ENCODE measurements at regions not wholly inside any gene's neighbourhood (a gene's known extent, or its start where the extent isn't known, plus 50 kb on each side); places are given as distances from the start of the nearest gene placed in this dataset.

DNA sequence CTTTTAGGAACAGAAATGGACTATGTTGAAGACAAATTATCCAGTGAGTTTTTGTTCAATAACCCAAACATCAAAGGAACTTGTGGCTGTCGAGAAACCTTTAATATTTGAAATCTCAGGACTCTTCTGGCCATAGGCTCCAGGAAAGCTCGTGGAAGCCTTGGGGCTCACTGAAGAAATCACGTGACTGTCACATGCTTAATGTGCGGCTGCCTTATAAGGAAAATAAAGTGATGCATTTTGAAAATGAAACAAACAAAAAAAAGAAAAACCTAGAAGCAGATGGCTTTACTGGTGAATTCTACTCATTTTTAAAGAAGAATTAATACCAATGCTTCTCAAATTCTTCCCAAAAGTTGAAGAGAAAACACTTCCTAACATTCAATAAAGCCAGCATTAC is 228.4 kb upstream of the RAB4A start:
- no peak overlapping the region for H3K27ac ChIP-seq (ENCODE audit: low read length)
- H3K27me3 ChIP-seq (ENCODE audit: control insufficient read depth, insufficient read depth, low read length), result no peaks in the 10 kb centered on the region
- H3K4me3 Mint-ChIP-seq, result no peak overlapping the region
- H3K4me3 ChIP-seq (ENCODE audit: low read length), result no peak overlapping the region
- intact Hi-C loops (cut with micrococcal nuclease), result no loop called here
- no peak overlapping the region for H3K27ac Mint-ChIP-seq
- ATAC-seq (no peak), DNase-seq (no peak)
- H3K36me3 Mint-ChIP-seq, result peaks cover 10% of the 10 kb centered on the region
- TF ChIP-seq, protein P1, sequence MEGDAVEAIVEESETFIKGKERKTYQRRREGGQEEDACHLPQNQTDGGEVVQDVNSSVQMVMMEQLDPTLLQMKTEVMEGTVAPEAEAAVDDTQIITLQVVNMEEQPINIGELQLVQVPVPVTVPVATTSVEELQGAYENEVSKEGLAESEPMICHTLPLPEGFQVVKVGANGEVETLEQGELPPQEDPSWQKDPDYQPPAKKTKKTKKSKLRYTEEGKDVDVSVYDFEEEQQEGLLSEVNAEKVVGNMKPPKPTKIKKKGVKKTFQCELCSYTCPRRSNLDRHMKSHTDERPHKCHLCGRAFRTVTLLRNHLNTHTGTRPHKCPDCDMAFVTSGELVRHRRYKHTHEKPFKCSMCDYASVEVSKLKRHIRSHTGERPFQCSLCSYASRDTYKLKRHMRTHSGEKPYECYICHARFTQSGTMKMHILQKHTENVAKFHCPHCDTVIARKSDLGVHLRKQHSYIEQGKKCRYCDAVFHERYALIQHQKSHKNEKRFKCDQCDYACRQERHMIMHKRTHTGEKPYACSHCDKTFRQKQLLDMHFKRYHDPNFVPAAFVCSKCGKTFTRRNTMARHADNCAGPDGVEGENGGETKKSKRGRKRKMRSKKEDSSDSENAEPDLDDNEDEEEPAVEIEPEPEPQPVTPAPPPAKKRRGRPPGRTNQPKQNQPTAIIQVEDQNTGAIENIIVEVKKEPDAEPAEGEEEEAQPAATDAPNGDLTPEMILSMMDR (IDR thresholded peaks at IDR 0.05), result no peak
- peaks cover 37 to 62% of the 10 kb centered on the region in 2 donors for H3K27me3 Mint-ChIP-seq (ENCODE audit: low read depth in 2 of 2)
- no peaks in the 10 kb centered on the region for H3K9me3 Mint-ChIP-seq
- no peaks in the 10 kb centered on the region for H3K9me3 ChIP-seq (ENCODE audit: control insufficient read depth, insufficient read depth, low read length)
- no peaks in the 10 kb centered on the region for H3K4me1 ChIP-seq (ENCODE audit: control insufficient read depth, insufficient read depth, low read length)
- no peaks in the 10 kb centered on the region for H3K36me3 ChIP-seq (ENCODE audit: control insufficient read depth, insufficient read depth, low read length)
- peaks cover 6 to 7% of the 10 kb centered on the region in 2 donors for H3K4me1 Mint-ChIP-seq
- WGBS (ENCODE audit: insufficient coverage), result 85% methylated on average over 4 of the region's 4 CpGs

DNA sequence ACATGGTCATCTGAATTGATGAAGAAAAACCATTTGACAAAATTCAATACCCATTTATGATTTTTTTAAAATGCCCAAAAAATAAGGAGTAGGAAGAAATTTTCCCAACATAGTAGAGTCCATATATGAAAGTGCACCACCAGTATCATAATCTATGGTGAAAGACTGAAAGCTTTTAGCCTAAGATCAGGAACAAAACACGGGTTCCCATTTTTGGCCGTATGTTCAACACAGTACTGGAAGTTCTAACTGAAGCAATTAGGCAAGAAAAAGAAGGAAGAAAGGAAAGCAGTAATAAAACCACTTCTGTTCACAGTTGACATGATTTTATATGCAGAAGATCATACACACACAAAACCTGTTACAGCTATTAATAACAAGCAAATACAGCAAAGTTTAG is 227.8 kb upstream of the RAB4A start:
- Histone ChIP-seq H3K4me3 (ENCODE audit: low read length) (no peak overlapping the region), H3K9me3 (ENCODE audit: control insufficient read depth, insufficient read depth, low read length) (no peaks in the 10 kb centered on the region), H3K27me3 (ENCODE audit: control insufficient read depth, insufficient read depth, low read length) (no peaks in the 10 kb centered on the region), H3K36me3 (ENCODE audit: control insufficient read depth, insufficient read depth, low read length) (no peaks in the 10 kb centered on the region), H3K27ac (ENCODE audit: low read length) (no peak overlapping the region), H3K4me1 (ENCODE audit: control insufficient read depth, insufficient read depth, low read length) (no peaks in the 10 kb centered on the region)
- ATAC-seq (no peak), DNase-seq (no peak)
- intact Hi-C loops (cut with micrococcal nuclease), result no loop called here
- Mint-ChIP-seq H3K4me1 (peaks cover 6 to 7% of the 10 kb centered on the region in 2 donors), H3K27me3 (ENCODE audit: low read depth in 2 of 2) (peaks cover 37 to 62% of the 10 kb centered on the region in 2 donors), H3K27ac (no peak overlapping the region), H3K4me3 (no peak overlapping the region), H3K9me3 (no peaks in the 10 kb centered on the region), H3K36me3 (peaks cover 10% of the 10 kb centered on the region)
- TF ChIP-seq, protein P1 (IDR thresholded peaks at IDR 0.05), result no peak
- WGBS (ENCODE audit: insufficient coverage), result 42% methylated on average over 2 of the region's 2 CpGs

DNA sequence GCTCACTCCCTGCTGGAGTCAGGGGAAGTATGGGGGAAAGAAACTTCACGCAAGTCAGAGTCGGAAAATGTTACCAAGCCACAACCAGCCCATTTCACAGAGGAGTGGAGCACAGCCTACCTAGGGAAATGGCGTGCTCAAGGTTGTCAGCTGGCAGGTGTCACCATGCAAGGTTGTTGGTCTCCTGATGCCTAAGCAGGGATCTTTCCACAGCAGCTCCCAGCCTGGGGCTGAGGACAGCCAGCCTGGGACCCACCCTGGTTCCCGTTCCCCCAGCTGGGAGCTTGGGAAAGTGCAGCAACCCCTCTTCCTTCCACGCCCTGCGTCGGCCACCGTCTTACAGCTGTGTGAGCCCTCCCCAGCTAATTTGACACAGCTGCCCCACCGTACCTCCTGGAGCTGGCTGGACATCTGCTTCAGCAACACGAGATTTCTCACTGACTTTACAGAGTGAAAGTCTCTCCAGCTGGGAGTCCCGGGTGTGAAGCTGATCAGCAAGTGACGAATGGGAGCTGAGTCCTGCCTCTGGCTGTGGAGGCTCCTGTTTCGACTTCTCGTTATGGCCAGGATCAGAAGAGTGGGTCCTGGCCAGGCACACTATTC is 224.6 kb upstream of the RAB4A start:
- H3K9me3 Mint-ChIP-seq, result no peaks in the 10 kb centered on the region
- TF ChIP-seq, protein P1 (IDR thresholded peaks at IDR 0.05), result no peak
- 93% methylated on average over 14 of the region's 14 CpGs for WGBS (ENCODE audit: insufficient coverage)
- no peak overlapping the region for H3K27ac ChIP-seq (ENCODE audit: low read length)
- ATAC-seq (no peak), DNase-seq (no peak)
- H3K27ac Mint-ChIP-seq, result no peak overlapping the region
- H3K27me3 ChIP-seq (ENCODE audit: control insufficient read depth, insufficient read depth, low read length), result no peaks in the 10 kb centered on the region
- peaks cover 6% of the 10 kb centered on the region for H3K36me3 Mint-ChIP-seq
- no peaks in the 10 kb centered on the region for H3K9me3 ChIP-seq (ENCODE audit: control insufficient read depth, insufficient read depth, low read length)
- H3K4me1 Mint-ChIP-seq, result peaks cover 0 to 7% of the 10 kb centered on the region in 2 donors
- H3K27me3 Mint-ChIP-seq (ENCODE audit: low read depth in 2 of 2), result peaks cover 25 to 59% of the 10 kb centered on the region in 2 donors
- no peak overlapping the region for H3K4me3 ChIP-seq (ENCODE audit: low read length)
- H3K4me3 Mint-ChIP-seq, result no peak overlapping the region
- no peaks in the 10 kb centered on the region for H3K4me1 ChIP-seq (ENCODE audit: control insufficient read depth, insufficient read depth, low read length)
- H3K36me3 ChIP-seq (ENCODE audit: control insufficient read depth, insufficient read depth, low read length), result no peaks in the 10 kb centered on the region
- intact Hi-C loops (cut with micrococcal nuclease), result no loop called here
